Stimulated activated CD4-positive, alpha-beta T cell treated with anti-CD3 and anti-CD28 coated beads, TNF-alpha, amount 100 ng/mL, for 4 hours (primary cell): ENCODE measurements at regions not wholly inside any gene's neighbourhood (a gene's known extent, or its start where the extent isn't known, plus 50 kb on each side); places are given as distances from the start of the nearest gene placed in this dataset.

Source experiments
- DNase-seq, 3 experiments: peaks; one replicate each; pipeline ENCODE4 v3.0.0-alpha.2; 2020; ENCODE audit warnings: low read depth in 3 of 3

GRCh38 chr10:5310914-5311313 is 53.9 kb upstream of the UCN3 start:
- DNase-seq = no peak

GRCh38 chr10:5311617-5312016 is 53.1 kb upstream of the UCN3 start:
- DNase-seq = no peak

- DNase-seq = no peak
Measured at GRCh38 chr10:5314840-5315239, 49.9 kb upstream of the UCN3 start.
